H1 (cell line): ENCODE measurements at regions not wholly inside any gene's neighbourhood (a gene's known extent, or its start where the extent isn't known, plus 50 kb on each side); places are given as distances from the start of the nearest gene placed in this dataset.

Source experiments
- GABPA ChIP-seq: IDR thresholded peaks from 2 replicates; pipeline ENCODE4 v1.6.1; 2011; ENCODE audit warnings: mild to moderate bottlenecking, low read length, moderate library complexity, borderline replicate concordance; ENCODE audit not compliant: insufficient read depth
- RAD21 ChIP-seq, 2 experiments: IDR thresholded peaks in 1 of 2; conservative IDR thresholded peaks in 1 of 2; 2 replicates each; pipeline ENCODE4 v1.6.1; 2011; ENCODE audit warnings: low read depth in 2 of 2, low read length in 2 of 2, improper control_type of control experiment in 1 of 2, inconsistent platforms in 1 of 2, mild to moderate bottlenecking in 1 of 2, moderate library complexity in 1 of 2
- RNF2 ChIP-seq: fragments of 200-900, 300-1000 bp; sonication (generic); IDR thresholded peaks from 2 replicates; pipeline ENCODE4 v1.7.1; 2016; ENCODE audit warnings: borderline replicate concordance, low read depth, mild to moderate bottlenecking, antibody characterized with exemption, low read length; ENCODE audit not compliant: poor library complexity, severe bottlenecking; ENCODE audit errors: missing control alignments
- SP1 ChIP-seq: IDR thresholded peaks from 2 replicates; pipeline ENCODE4 v1.6.1; 2011; ENCODE audit warnings: low read depth, low read length
- TCF12 ChIP-seq: IDR thresholded peaks from 2 replicates; pipeline ENCODE4 v1.6.1; 2011; ENCODE audit warnings: low read depth, mild to moderate bottlenecking, low read length
- TEAD4 ChIP-seq: IDR thresholded peaks from 2 replicates; pipeline ENCODE4 v1.6.1; 2012; ENCODE audit warnings: low read depth, low read length, inconsistent platforms, mixed read lengths
- YY1 ChIP-seq: IDR thresholded peaks from 2 replicates; pipeline ENCODE4 v1.6.1; 2011; ENCODE audit warnings: low read depth, mild to moderate bottlenecking, low read length
- TF ChIP-seq, protein P1 (sequence below): fragments of 300-600 bp; sonication (generic); IDR thresholded peaks from 2 replicates; pipeline ENCODE4 v1.7.1; 2012; ENCODE audit warnings: low read length, moderate library complexity, mild to moderate bottlenecking, inconsistent platforms; ENCODE audit not compliant: insufficient replicate concordance

DNA sequence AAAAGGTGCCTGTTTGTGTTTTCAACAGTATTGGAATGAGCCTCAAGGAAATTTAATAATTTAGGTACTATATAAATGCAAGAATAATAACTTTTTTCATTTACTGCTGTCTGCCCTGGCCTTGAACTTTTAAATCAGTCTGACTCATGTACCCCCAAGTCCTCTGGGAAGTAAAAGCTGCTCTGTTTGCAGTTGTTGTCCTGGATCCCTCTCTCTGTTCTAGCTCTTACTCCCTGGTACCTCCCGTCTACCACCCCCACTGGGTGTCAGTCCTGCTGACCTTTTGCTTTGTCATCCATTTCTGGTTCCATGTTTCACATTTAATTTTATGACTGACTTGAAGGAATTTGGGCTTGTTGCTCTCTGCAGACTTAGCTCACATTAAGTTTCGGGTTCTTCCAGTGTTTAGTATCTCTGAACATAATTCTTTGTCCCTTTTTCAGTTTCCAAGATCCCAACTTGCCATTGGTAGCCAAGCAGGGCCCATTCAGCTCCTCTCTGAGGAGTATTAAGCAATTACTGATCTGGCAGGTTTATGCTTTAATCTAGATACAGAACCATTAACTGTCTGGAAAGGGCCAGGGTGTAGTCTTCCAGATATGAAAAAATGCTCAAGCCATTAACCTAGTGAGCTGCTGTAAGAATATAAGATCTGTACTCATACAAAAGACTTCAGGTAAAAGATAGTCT lies 208.7 kb upstream of the FAM3C start (continued):
- TF ChIP-seq, protein P1, sequence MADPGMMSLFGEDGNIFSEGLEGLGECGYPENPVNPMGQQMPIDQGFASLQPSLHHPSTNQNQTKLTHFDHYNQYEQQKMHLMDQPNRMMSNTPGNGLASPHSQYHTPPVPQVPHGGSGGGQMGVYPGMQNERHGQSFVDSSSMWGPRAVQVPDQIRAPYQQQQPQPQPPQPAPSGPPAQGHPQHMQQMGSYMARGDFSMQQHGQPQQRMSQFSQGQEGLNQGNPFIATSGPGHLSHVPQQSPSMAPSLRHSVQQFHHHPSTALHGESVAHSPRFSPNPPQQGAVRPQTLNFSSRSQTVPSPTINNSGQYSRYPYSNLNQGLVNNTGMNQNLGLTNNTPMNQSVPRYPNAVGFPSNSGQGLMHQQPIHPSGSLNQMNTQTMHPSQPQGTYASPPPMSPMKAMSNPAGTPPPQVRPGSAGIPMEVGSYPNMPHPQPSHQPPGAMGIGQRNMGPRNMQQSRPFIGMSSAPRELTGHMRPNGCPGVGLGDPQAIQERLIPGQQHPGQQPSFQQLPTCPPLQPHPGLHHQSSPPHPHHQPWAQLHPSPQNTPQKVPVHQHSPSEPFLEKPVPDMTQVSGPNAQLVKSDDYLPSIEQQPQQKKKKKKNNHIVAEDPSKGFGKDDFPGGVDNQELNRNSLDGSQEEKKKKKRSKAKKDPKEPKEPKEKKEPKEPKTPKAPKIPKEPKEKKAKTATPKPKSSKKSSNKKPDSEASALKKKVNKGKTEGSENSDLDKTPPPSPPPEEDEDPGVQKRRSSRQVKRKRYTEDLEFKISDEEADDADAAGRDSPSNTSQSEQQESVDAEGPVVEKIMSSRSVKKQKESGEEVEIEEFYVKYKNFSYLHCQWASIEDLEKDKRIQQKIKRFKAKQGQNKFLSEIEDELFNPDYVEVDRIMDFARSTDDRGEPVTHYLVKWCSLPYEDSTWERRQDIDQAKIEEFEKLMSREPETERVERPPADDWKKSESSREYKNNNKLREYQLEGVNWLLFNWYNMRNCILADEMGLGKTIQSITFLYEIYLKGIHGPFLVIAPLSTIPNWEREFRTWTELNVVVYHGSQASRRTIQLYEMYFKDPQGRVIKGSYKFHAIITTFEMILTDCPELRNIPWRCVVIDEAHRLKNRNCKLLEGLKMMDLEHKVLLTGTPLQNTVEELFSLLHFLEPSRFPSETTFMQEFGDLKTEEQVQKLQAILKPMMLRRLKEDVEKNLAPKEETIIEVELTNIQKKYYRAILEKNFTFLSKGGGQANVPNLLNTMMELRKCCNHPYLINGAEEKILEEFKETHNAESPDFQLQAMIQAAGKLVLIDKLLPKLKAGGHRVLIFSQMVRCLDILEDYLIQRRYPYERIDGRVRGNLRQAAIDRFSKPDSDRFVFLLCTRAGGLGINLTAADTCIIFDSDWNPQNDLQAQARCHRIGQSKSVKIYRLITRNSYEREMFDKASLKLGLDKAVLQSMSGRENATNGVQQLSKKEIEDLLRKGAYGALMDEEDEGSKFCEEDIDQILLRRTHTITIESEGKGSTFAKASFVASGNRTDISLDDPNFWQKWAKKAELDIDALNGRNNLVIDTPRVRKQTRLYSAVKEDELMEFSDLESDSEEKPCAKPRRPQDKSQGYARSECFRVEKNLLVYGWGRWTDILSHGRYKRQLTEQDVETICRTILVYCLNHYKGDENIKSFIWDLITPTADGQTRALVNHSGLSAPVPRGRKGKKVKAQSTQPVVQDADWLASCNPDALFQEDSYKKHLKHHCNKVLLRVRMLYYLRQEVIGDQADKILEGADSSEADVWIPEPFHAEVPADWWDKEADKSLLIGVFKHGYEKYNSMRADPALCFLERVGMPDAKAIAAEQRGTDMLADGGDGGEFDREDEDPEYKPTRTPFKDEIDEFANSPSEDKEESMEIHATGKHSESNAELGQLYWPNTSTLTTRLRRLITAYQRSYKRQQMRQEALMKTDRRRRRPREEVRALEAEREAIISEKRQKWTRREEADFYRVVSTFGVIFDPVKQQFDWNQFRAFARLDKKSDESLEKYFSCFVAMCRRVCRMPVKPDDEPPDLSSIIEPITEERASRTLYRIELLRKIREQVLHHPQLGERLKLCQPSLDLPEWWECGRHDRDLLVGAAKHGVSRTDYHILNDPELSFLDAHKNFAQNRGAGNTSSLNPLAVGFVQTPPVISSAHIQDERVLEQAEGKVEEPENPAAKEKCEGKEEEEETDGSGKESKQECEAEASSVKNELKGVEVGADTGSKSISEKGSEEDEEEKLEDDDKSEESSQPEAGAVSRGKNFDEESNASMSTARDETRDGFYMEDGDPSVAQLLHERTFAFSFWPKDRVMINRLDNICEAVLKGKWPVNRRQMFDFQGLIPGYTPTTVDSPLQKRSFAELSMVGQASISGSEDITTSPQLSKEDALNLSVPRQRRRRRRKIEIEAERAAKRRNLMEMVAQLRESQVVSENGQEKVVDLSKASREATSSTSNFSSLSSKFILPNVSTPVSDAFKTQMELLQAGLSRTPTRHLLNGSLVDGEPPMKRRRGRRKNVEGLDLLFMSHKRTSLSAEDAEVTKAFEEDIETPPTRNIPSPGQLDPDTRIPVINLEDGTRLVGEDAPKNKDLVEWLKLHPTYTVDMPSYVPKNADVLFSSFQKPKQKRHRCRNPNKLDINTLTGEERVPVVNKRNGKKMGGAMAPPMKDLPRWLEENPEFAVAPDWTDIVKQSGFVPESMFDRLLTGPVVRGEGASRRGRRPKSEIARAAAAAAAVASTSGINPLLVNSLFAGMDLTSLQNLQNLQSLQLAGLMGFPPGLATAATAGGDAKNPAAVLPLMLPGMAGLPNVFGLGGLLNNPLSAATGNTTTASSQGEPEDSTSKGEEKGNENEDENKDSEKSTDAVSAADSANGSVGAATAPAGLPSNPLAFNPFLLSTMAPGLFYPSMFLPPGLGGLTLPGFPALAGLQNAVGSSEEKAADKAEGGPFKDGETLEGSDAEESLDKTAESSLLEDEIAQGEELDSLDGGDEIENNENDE = no peak
- TF ChIP-seq RAD21 (IDR thresholded peaks at IDR 0.05 in 1 of 2, conservative IDR thresholded peaks at IDR 0.05 in 1 of 2; ENCODE audit: low read depth in 2 of 2, low read length in 2 of 2) = no peak
- TF ChIP-seq RNF2 = no peak
- TF ChIP-seq TCF12 = no peak
- TF ChIP-seq SP1 = no peak
- TF ChIP-seq YY1 = no peak
- TF ChIP-seq TEAD4 = no peak
- no peak for TF ChIP-seq GABPA
